ENCODE measurements at regions not wholly inside any gene's neighbourhood (a gene's known extent, or its start where the extent isn't known, plus 50 kb on each side); places are given as distances from the start of the nearest gene placed in this dataset.

GRCh38 chr2:19150726-19151125 lies 207.7 kb downstream of the OSR1 start:
- TF ChIP-seq CTCF (conservative IDR thresholded peaks at IDR 0.05) (no peak), ZFX (IDR thresholded peaks at IDR 0.05) (no peak)
